ENCODE measurements at regions not wholly inside any gene's neighbourhood (a gene's known extent, or its start where the extent isn't known, plus 50 kb on each side); places are given as distances from the start of the nearest gene placed in this dataset.
"Not testable (repeated sequence)": the region's sequence is repeated elsewhere in the genome, so short reads cannot be mapped to it uniquely, and the experiment has no call there.

- H3K9me3 Mint-ChIP-seq (ENCODE audit: low read depth): no peaks in the 10 kb centered on the region
- H3K27ac Mint-ChIP-seq: no peak overlapping the region
- peaks cover 5% of the 10 kb centered on the region for H3K4me1 Mint-ChIP-seq (ENCODE audit: low read depth)
- H3K4me3 Mint-ChIP-seq: no peak overlapping the region
- peaks cover 1% of the 10 kb centered on the region for H3K27me3 Mint-ChIP-seq
- no peaks in the 10 kb centered on the region for H3K36me3 Mint-ChIP-seq
Observed at GRCh38 chr7:94174956-94175355, 170.8 kb upstream of the BET1 start.

- Mint-ChIP-seq H3K4me1 (ENCODE audit: low read depth) (no peaks in the 10 kb centered on the region), H3K9me3 (ENCODE audit: low read depth) (no peaks in the 10 kb centered on the region)
Observed at GRCh38 chr7:94176694-94177200, 172.6 kb upstream of the BET1 start.

GRCh38 chr7:94177441-94177840 is 173.3 kb upstream of the BET1 start:
- H3K9me3 Mint-ChIP-seq (ENCODE audit: low read depth): no peaks in the 10 kb centered on the region

More at GRCh38 chr7:94176694-94177200, 172.6 kb upstream of the BET1 start:
- Mint-ChIP-seq H3K36me3 (no peaks in the 10 kb centered on the region), H3K4me3 (no peak overlapping the region), H3K27ac (no peak overlapping the region), H3K27me3 (peaks cover 1% of the 10 kb centered on the region)

GRCh38 chr7:94178230-94178629 is 174.1 kb upstream of the BET1 start:
- no peak overlapping the region for H3K27ac Mint-ChIP-seq
- no peaks in the 10 kb centered on the region for H3K9me3 Mint-ChIP-seq (ENCODE audit: low read depth)
- no peak overlapping the region for H3K4me3 Mint-ChIP-seq
- peaks cover 1% of the 10 kb centered on the region for H3K27me3 Mint-ChIP-seq
- no peaks in the 10 kb centered on the region for H3K36me3 Mint-ChIP-seq
- H3K4me1 Mint-ChIP-seq (ENCODE audit: low read depth): no peaks in the 10 kb centered on the region

More at GRCh38 chr7:94177441-94177840, 173.3 kb upstream of the BET1 start:
- Mint-ChIP-seq H3K4me3 (no peak overlapping the region), H3K27me3 (peaks cover 1% of the 10 kb centered on the region), H3K27ac (no peak overlapping the region), H3K4me1 (ENCODE audit: low read depth) (no peaks in the 10 kb centered on the region), H3K36me3 (no peaks in the 10 kb centered on the region)

GRCh38 chr7:94179466-94179865 is 175.3 kb upstream of the BET1 start:
- no peaks in the 10 kb centered on the region for H3K36me3 Mint-ChIP-seq
- no peaks in the 10 kb centered on the region for H3K4me1 Mint-ChIP-seq (ENCODE audit: low read depth)
- H3K27me3 Mint-ChIP-seq: peaks cover 1% of the 10 kb centered on the region
- H3K9me3 Mint-ChIP-seq (ENCODE audit: low read depth): no peaks in the 10 kb centered on the region
- H3K4me3 Mint-ChIP-seq: no peak overlapping the region
- H3K27ac Mint-ChIP-seq: no peak overlapping the region

- H3K9me3 Mint-ChIP-seq (ENCODE audit: low read depth): no peaks in the 10 kb centered on the region
- H3K27ac Mint-ChIP-seq: no peak overlapping the region
- H3K4me1 Mint-ChIP-seq (ENCODE audit: low read depth): no peaks in the 10 kb centered on the region
- no peaks in the 10 kb centered on the region for H3K36me3 Mint-ChIP-seq
- H3K27me3 Mint-ChIP-seq: peaks cover 1% of the 10 kb centered on the region
- no peak overlapping the region for H3K4me3 Mint-ChIP-seq
Observed at GRCh38 chr7:94182066-94182465, 177.9 kb upstream of the BET1 start.

- no peaks in the 10 kb centered on the region for H3K4me1 Mint-ChIP-seq (ENCODE audit: low read depth)
- H3K4me3 Mint-ChIP-seq: no peak overlapping the region
- H3K36me3 Mint-ChIP-seq: no peaks in the 10 kb centered on the region
- no peaks in the 10 kb centered on the region for H3K9me3 Mint-ChIP-seq (ENCODE audit: low read depth)
- no peak overlapping the region for H3K27ac Mint-ChIP-seq
- H3K27me3 Mint-ChIP-seq: no peaks in the 10 kb centered on the region
Observed at GRCh38 chr7:94182721-94183120, 178.6 kb upstream of the BET1 start.

- Mint-ChIP-seq H3K27ac (no peak overlapping the region), H3K4me1 (ENCODE audit: low read depth) (no peaks in the 10 kb centered on the region), H3K36me3 (no peaks in the 10 kb centered on the region), H3K9me3 (ENCODE audit: low read depth) (no peaks in the 10 kb centered on the region), H3K4me3 (no peak overlapping the region), H3K27me3 (no peaks in the 10 kb centered on the region)
Observed at GRCh38 chr7:94183289-94183749, 179.2 kb upstream of the BET1 start.

GRCh38 chr7:94183891-94184290 is 179.7 kb upstream of the BET1 start:
- no peak overlapping the region for H3K4me3 Mint-ChIP-seq
- H3K4me1 Mint-ChIP-seq (ENCODE audit: low read depth): no peaks in the 10 kb centered on the region
- H3K36me3 Mint-ChIP-seq: no peaks in the 10 kb centered on the region
- no peaks in the 10 kb centered on the region for H3K9me3 Mint-ChIP-seq (ENCODE audit: low read depth)
- H3K27ac Mint-ChIP-seq: no peak overlapping the region
- H3K27me3 Mint-ChIP-seq: no peaks in the 10 kb centered on the region

GRCh38 chr7:94188350-94188749 is 184.2 kb upstream of the BET1 start:
- H3K36me3 Mint-ChIP-seq: no peaks in the 10 kb centered on the region
- no peak overlapping the region for H3K4me3 Mint-ChIP-seq
- no peaks in the 10 kb centered on the region for H3K4me1 Mint-ChIP-seq (ENCODE audit: low read depth)
- H3K27ac Mint-ChIP-seq: no peak overlapping the region
- no peaks in the 10 kb centered on the region for H3K27me3 Mint-ChIP-seq
- no peaks in the 10 kb centered on the region for H3K9me3 Mint-ChIP-seq (ENCODE audit: low read depth)

GRCh38 chr7:94190599-94191061 is 186.5 kb upstream of the BET1 start:
- no peaks in the 10 kb centered on the region for H3K4me1 Mint-ChIP-seq (ENCODE audit: low read depth)
- H3K27me3 Mint-ChIP-seq: no peaks in the 10 kb centered on the region
- no peak overlapping the region for H3K27ac Mint-ChIP-seq
- no peaks in the 10 kb centered on the region for H3K36me3 Mint-ChIP-seq
- no peaks in the 10 kb centered on the region for H3K9me3 Mint-ChIP-seq (ENCODE audit: low read depth)
- H3K4me3 Mint-ChIP-seq: no peak overlapping the region

- H3K27ac Mint-ChIP-seq; H3K4me1 Mint-ChIP-seq (ENCODE audit: low read depth); H3K9me3 Mint-ChIP-seq (ENCODE audit: low read depth); H3K36me3 Mint-ChIP-seq; H3K4me3 Mint-ChIP-seq; H3K27me3 Mint-ChIP-seq: not testable (repeated sequence)
Observed at GRCh38 chr7:94194426-94194825, 190.3 kb upstream of the BET1 start.

GRCh38 chr7:94195201-94195600 is 191.0 kb upstream of the BET1 start:
- no peaks in the 10 kb centered on the region for H3K9me3 Mint-ChIP-seq (ENCODE audit: low read depth)
- no peaks in the 10 kb centered on the region for H3K27me3 Mint-ChIP-seq
- no peaks in the 10 kb centered on the region for H3K4me1 Mint-ChIP-seq (ENCODE audit: low read depth)
- no peaks in the 10 kb centered on the region for H3K36me3 Mint-ChIP-seq
- no peak overlapping the region for H3K4me3 Mint-ChIP-seq
- H3K27ac Mint-ChIP-seq: no peak overlapping the region

- Mint-ChIP-seq H3K27ac (no peak overlapping the region), H3K4me3 (no peak overlapping the region), H3K4me1 (ENCODE audit: low read depth) (no peaks in the 10 kb centered on the region), H3K9me3 (ENCODE audit: low read depth) (no peaks in the 10 kb centered on the region), H3K36me3 (no peaks in the 10 kb centered on the region), H3K27me3 (no peaks in the 10 kb centered on the region)
Observed at GRCh38 chr7:94195813-94196212, 191.7 kb upstream of the BET1 start.

GRCh38 chr7:94205529-94205928 is 189.2 kb upstream of the COL1A2 start:
- Mint-ChIP-seq H3K27me3 (no peaks in the 10 kb centered on the region), H3K4me1 (ENCODE audit: low read depth) (no peaks in the 10 kb centered on the region), H3K4me3 (no peak overlapping the region), H3K27ac (no peak overlapping the region), H3K36me3 (no peaks in the 10 kb centered on the region), H3K9me3 (ENCODE audit: low read depth) (peaks cover 3% of the 10 kb centered on the region)

GRCh38 chr7:94206295-94206694 is 188.4 kb upstream of the COL1A2 start:
- no peaks in the 10 kb centered on the region for H3K4me1 Mint-ChIP-seq (ENCODE audit: low read depth)
- peaks cover 3% of the 10 kb centered on the region for H3K9me3 Mint-ChIP-seq (ENCODE audit: low read depth)
- H3K27me3 Mint-ChIP-seq: no peaks in the 10 kb centered on the region
- no peak overlapping the region for H3K4me3 Mint-ChIP-seq
- H3K36me3 Mint-ChIP-seq: no peaks in the 10 kb centered on the region
- no peak overlapping the region for H3K27ac Mint-ChIP-seq

All from activated naive CD8-positive, alpha-beta T cell (primary cell).